ENCODE measurements at regions not wholly inside any gene's neighbourhood (a gene's known extent, or its start where the extent isn't known, plus 50 kb on each side); places are given as distances from the start of the nearest gene placed in this dataset.

GRCh38 chr3:66661628-66662027 is 160.8 kb upstream of the LRIG1 start:
- no peak for TF ChIP-seq POLR2A (IDR thresholded peaks at IDR 0.05; ENCODE audit: borderline replicate concordance, extremely low read depth, insufficient read depth, insufficient read length)
- TF ChIP-seq REST (IDR thresholded peaks at IDR 0.05; ENCODE audit: low read depth), result no peak
- TF ChIP-seq POLR2AphosphoS5 (IDR thresholded peaks at IDR 0.05; ENCODE audit: low read depth, low read length), result no peak
- no peak for TF ChIP-seq ZNF274 (IDR thresholded peaks at IDR 0.05; ENCODE audit: low read depth, low read length)
- TF ChIP-seq CTCF (IDR thresholded peaks at IDR 0.05 in 2 of 3, conservative IDR thresholded peaks at IDR 0.05 in 1 of 3; ENCODE audit: borderline replicate concordance in 1 of 3, insufficient read depth in 1 of 3, low read depth in 2 of 3, low read length in 2 of 3), result no peak
- no peak for TF ChIP-seq FOSL1 (IDR thresholded peaks at IDR 0.05; ENCODE audit: low read depth)
- no peak for TF ChIP-seq EZH2 (IDR thresholded peaks at IDR 0.05)
- no peak for TF ChIP-seq EZH2phosphoT487 (IDR thresholded peaks at IDR 0.05; ENCODE audit: borderline replicate concordance)
- no peak for TF ChIP-seq MAX (IDR thresholded peaks at IDR 0.05)
- no peak for TF ChIP-seq TCF7L2 (IDR thresholded peaks at IDR 0.05; ENCODE audit: borderline replicate concordance, extremely low read depth, insufficient read depth, insufficient read length)
- TF ChIP-seq SIN3A (IDR thresholded peaks at IDR 0.05; ENCODE audit: low read depth), result no peak
- no peak for TF ChIP-seq CEBPB (IDR thresholded peaks at IDR 0.05; ENCODE audit: low read depth)
- TF ChIP-seq ZBTB33 (IDR thresholded peaks at IDR 0.05; ENCODE audit: extremely low read depth, insufficient replicate concordance, low read length), result no peak

All from HCT116 (cell line).